CD4-positive, CD25-positive, alpha-beta regulatory T cell (primary cell): ENCODE measurements at regions not wholly inside any gene's neighbourhood (a gene's known extent, or its start where the extent isn't known, plus 50 kb on each side); places are given as distances from the start of the nearest gene placed in this dataset.

Experiments used
- ATAC-seq, 2 donors: fragments of 150-1000 bp; cut with Tn5 transposase; one replicate each; pipeline ENCODE4 v1.10.0; 2021; ENCODE audit warnings: low read depth in 2 of 2, moderate number of reproducible peaks in 2 of 2, moderate library complexity in 1 of 2
- DNase-seq, 3 donors: peaks; one replicate each; pipeline versions ENCODE4 v3.0.0 to v3.0.0-alpha.2; 2012 to 2022; ENCODE audit warnings: mixed read lengths in 1 of 3
- H3K27ac ChIP-seq: one replicate; pipeline ENCODE4 v1.7.0; 2013; ENCODE audit warnings: mild to moderate bottlenecking, low read length; ENCODE audit not compliant: insufficient read depth, poor library complexity, severe bottlenecking
- H3K27me3 ChIP-seq: one replicate; pipeline ENCODE4 v1.7.0; 2013; ENCODE audit warnings: low read length; ENCODE audit not compliant: control insufficient read depth, insufficient read depth
- H3K36me3 ChIP-seq: one replicate; pipeline ENCODE4 v1.7.0; 2013; ENCODE audit warnings: mild to moderate bottlenecking, low read length, moderate library complexity; ENCODE audit not compliant: control insufficient read depth, insufficient read depth
- H3K4me1 ChIP-seq: 2 replicates; pipeline ENCODE4 v1.7.0; 2013; ENCODE audit warnings: mild to moderate bottlenecking, low read length; ENCODE audit not compliant: insufficient read depth, control insufficient read depth, poor library complexity, severe bottlenecking
- H3K4me3 ChIP-seq: one replicate; pipeline ENCODE4 v1.7.0; 2013; ENCODE audit warnings: low read depth, mild to moderate bottlenecking, low read length, moderate library complexity
- H3K9me3 ChIP-seq, 2 experiments: 1 replicate in 1 of 2; 2 replicates in 1 of 2; pipeline ENCODE4 v1.7.0; 2013; ENCODE audit warnings: low read length in 2 of 2, mild to moderate bottlenecking in 1 of 2, moderate library complexity in 1 of 2; ENCODE audit not compliant: control insufficient read depth in 2 of 2
- H3K27ac Mint-ChIP-seq, 3 donors: one replicate each; pipeline ENCODE4 v1.8.0; 2020 to 2022; ENCODE audit warnings: mild to moderate bottlenecking in 3 of 3, mixed read lengths in 3 of 3, moderate library complexity in 2 of 3
- H3K27me3 Mint-ChIP-seq: one replicate; pipeline ENCODE4 v1.8.0; 2022; ENCODE audit warnings: mild to moderate bottlenecking, mixed read lengths
- H3K36me3 Mint-ChIP-seq: one replicate; pipeline ENCODE4 v1.8.0; 2020; ENCODE audit warnings: mixed read lengths
- H3K4me1 Mint-ChIP-seq, 4 donors: one replicate each; pipeline ENCODE4 v1.8.0; 2020 to 2022; ENCODE audit warnings: mixed read lengths in 4 of 4, mild to moderate bottlenecking in 1 of 4
- H3K4me3 Mint-ChIP-seq, 4 donors: one replicate each; pipeline ENCODE4 v1.8.0; 2020 to 2022; ENCODE audit warnings: mild to moderate bottlenecking in 4 of 4, mixed read lengths in 4 of 4, moderate library complexity in 3 of 4
- H3K9me3 Mint-ChIP-seq, 7 donors: one replicate each; pipeline ENCODE4 v1.8.0; 2020 to 2022; ENCODE audit warnings: mixed read lengths in 7 of 7, mild to moderate bottlenecking in 3 of 7, moderate library complexity in 2 of 7

GRCh38 chr3:118298133-118298532 is 736.5 kb downstream of the IGSF11 start:
- no peaks in the 10 kb centered on the region for H3K4me1 ChIP-seq
- no peaks in the 10 kb centered on the region for H3K4me1 Mint-ChIP-seq
- DNase-seq (no peak), ATAC-seq (no peak)
- H3K27ac ChIP-seq = no peak overlapping the region
- H3K4me3 ChIP-seq = no peak overlapping the region
- no peaks in the 10 kb centered on the region for H3K36me3 Mint-ChIP-seq
- H3K4me3 Mint-ChIP-seq = no peak overlapping the region
- H3K27ac Mint-ChIP-seq = no peak overlapping the region
- H3K9me3 Mint-ChIP-seq = peaks cover 0 to 6% (median 2%) of the 10 kb centered on the region in 7 donors
- no peaks in the 10 kb centered on the region for H3K9me3 ChIP-seq
- H3K27me3 ChIP-seq = no peaks in the 10 kb centered on the region
- H3K27me3 Mint-ChIP-seq = no peaks in the 10 kb centered on the region
- H3K36me3 ChIP-seq = no peaks in the 10 kb centered on the region

- H3K27me3 ChIP-seq = no peaks in the 10 kb centered on the region
- ATAC-seq (no peak), DNase-seq (no peak)
- H3K27ac Mint-ChIP-seq = no peak overlapping the region
- H3K27ac ChIP-seq = no peak overlapping the region
- no peak overlapping the region for H3K4me3 Mint-ChIP-seq
- peaks cover 0 to 9% (median 4%) of the 10 kb centered on the region in 7 donors for H3K9me3 Mint-ChIP-seq
- no peaks in the 10 kb centered on the region for H3K4me1 Mint-ChIP-seq
- no peaks in the 10 kb centered on the region for H3K4me1 ChIP-seq
- no peaks in the 10 kb centered on the region for H3K9me3 ChIP-seq
- H3K36me3 Mint-ChIP-seq = no peaks in the 10 kb centered on the region
- no peak overlapping the region for H3K4me3 ChIP-seq
- no peaks in the 10 kb centered on the region for H3K27me3 Mint-ChIP-seq
- no peaks in the 10 kb centered on the region for H3K36me3 ChIP-seq
These were observed 730.1 kb downstream of the IGSF11 start for GRCh38 chr3:118304557-118304956.

GRCh38 chr3:118332699-118333098 is 701.9 kb downstream of the IGSF11 start:
- Mint-ChIP-seq H3K27me3 (no peaks in the 10 kb centered on the region), H3K36me3 (no peaks in the 10 kb centered on the region), H3K27ac (no peak overlapping the region), H3K4me1 (no peaks in the 10 kb centered on the region), H3K4me3 (no peak overlapping the region), H3K9me3 (peaks cover 3 to 44% (median 10%) of the 10 kb centered on the region in 7 donors)
- H3K9me3 ChIP-seq = peaks cover 0 to 5% of the 10 kb centered on the region in 2 experiments
- H3K27ac ChIP-seq = no peak overlapping the region
- DNase-seq = no peak
- ATAC-seq = no peak
- H3K4me1 ChIP-seq = no peaks in the 10 kb centered on the region
- no peaks in the 10 kb centered on the region for H3K36me3 ChIP-seq
- H3K4me3 ChIP-seq = no peak overlapping the region
- H3K27me3 ChIP-seq = no peaks in the 10 kb centered on the region

- Mint-ChIP-seq H3K36me3 (no peaks in the 10 kb centered on the region), H3K27ac (no peak overlapping the region), H3K4me3 (no peak overlapping the region), H3K4me1 (no peaks in the 10 kb centered on the region), H3K9me3 (peaks cover 3 to 25% (median 6%) of the 10 kb centered on the region in 7 donors), H3K27me3 (no peaks in the 10 kb centered on the region)
- H3K36me3 ChIP-seq = no peaks in the 10 kb centered on the region
- DNase-seq = no peak
- H3K27me3 ChIP-seq = no peaks in the 10 kb centered on the region
- no peaks in the 10 kb centered on the region for H3K4me1 ChIP-seq
- peaks cover 0 to 5% of the 10 kb centered on the region in 2 experiments for H3K9me3 ChIP-seq
- no peak overlapping the region for H3K27ac ChIP-seq
- ATAC-seq = no peak
- H3K4me3 ChIP-seq = no peak overlapping the region
These were observed 697.0 kb downstream of the IGSF11 start for GRCh38 chr3:118337649-118338048.

- Mint-ChIP-seq H3K4me3 (no peak overlapping the region), H3K4me1 (no peaks in the 10 kb centered on the region), H3K36me3 (no peaks in the 10 kb centered on the region), H3K9me3 (peaks cover 0 to 22% (median 5%) of the 10 kb centered on the region in 7 donors), H3K27ac (no peak overlapping the region), H3K27me3 (no peaks in the 10 kb centered on the region)
- no peak overlapping the region for H3K4me3 ChIP-seq
- H3K27ac ChIP-seq = no peak overlapping the region
- peaks cover 0 to 2% of the 10 kb centered on the region in 2 experiments for H3K9me3 ChIP-seq
- ATAC-seq (no peak), DNase-seq (no peak)
- no peaks in the 10 kb centered on the region for H3K36me3 ChIP-seq
- H3K27me3 ChIP-seq = no peaks in the 10 kb centered on the region
- no peaks in the 10 kb centered on the region for H3K4me1 ChIP-seq
These were observed 687.1 kb downstream of the IGSF11 start for GRCh38 chr3:118347396-118348168.

- H3K27me3 ChIP-seq = no peaks in the 10 kb centered on the region
- no peak for ATAC-seq
- H3K9me3 ChIP-seq = peaks cover 0 to 2% of the 10 kb centered on the region in 2 experiments
These were observed 686.5 kb downstream of the IGSF11 start for GRCh38 chr3:118348169-118348557.

GRCh38 chr3:118354556-118354955 is 680.1 kb downstream of the IGSF11 start:
- Histone ChIP-seq H3K27ac (no peak overlapping the region), H3K4me1 (no peaks in the 10 kb centered on the region), H3K27me3 (no peaks in the 10 kb centered on the region), H3K9me3 (peaks cover 8 to 14% of the 10 kb centered on the region in 2 experiments), H3K36me3 (no peaks in the 10 kb centered on the region), H3K4me3 (no peak overlapping the region)
- no peaks in the 10 kb centered on the region for H3K36me3 Mint-ChIP-seq
- H3K4me3 Mint-ChIP-seq = no peak overlapping the region
- H3K9me3 Mint-ChIP-seq = peaks cover 6 to 61% (median 16%) of the 10 kb centered on the region in 7 donors
- H3K27me3 Mint-ChIP-seq = no peaks in the 10 kb centered on the region
- DNase-seq = no peak
- ATAC-seq = no peak
- H3K27ac Mint-ChIP-seq = no peak overlapping the region
- H3K4me1 Mint-ChIP-seq = no peaks in the 10 kb centered on the region

More at GRCh38 chr3:118348169-118348557, 686.5 kb downstream of the IGSF11 start:
- Mint-ChIP-seq H3K4me1 (no peaks in the 10 kb centered on the region), H3K4me3 (no peak overlapping the region), H3K27ac (no peak overlapping the region), H3K9me3 (peaks cover 3 to 26% (median 5%) of the 10 kb centered on the region in 7 donors), H3K36me3 (no peaks in the 10 kb centered on the region), H3K27me3 (no peaks in the 10 kb centered on the region)
- Histone ChIP-seq H3K27ac (no peak overlapping the region), H3K4me1 (no peaks in the 10 kb centered on the region), H3K4me3 (no peak overlapping the region), H3K36me3 (no peaks in the 10 kb centered on the region)
- no peak for DNase-seq

GRCh38 chr3:118369892-118370491 is 664.7 kb downstream of the IGSF11 start:
- Mint-ChIP-seq H3K27ac (no peak overlapping the region), H3K4me1 (no peaks in the 10 kb centered on the region), H3K27me3 (no peaks in the 10 kb centered on the region), H3K36me3 (no peaks in the 10 kb centered on the region), H3K9me3 (peaks cover 2 to 22% (median 7%) of the 10 kb centered on the region in 7 donors), H3K4me3 (no peak overlapping the region)
- no peaks in the 10 kb centered on the region for H3K4me1 ChIP-seq
- ATAC-seq (no peak), DNase-seq (no peak)
- H3K4me3 ChIP-seq = no peak overlapping the region
- no peaks in the 10 kb centered on the region for H3K27me3 ChIP-seq
- no peak overlapping the region for H3K27ac ChIP-seq
- peaks cover 11 to 14% of the 10 kb centered on the region in 2 experiments for H3K9me3 ChIP-seq
- H3K36me3 ChIP-seq = no peaks in the 10 kb centered on the region
